ENCODE measurements at regions not wholly inside any gene's neighbourhood (a gene's known extent, or its start where the extent isn't known, plus 50 kb on each side); places are given as distances from the start of the nearest gene placed in this dataset.
"Not testable (repeated sequence)": the region's sequence is repeated elsewhere in the genome, so short reads cannot be mapped to it uniquely, and the experiment has no call there.

- Histone ChIP-seq H3K27ac (no peak overlapping the region), H3K4me3 (no peak overlapping the region)
Observed at GRCh38 chr18:54662986-54663385, 71.9 kb downstream of the DYNAP start.

GRCh38 chr18:54669701-54670100 is 78.7 kb downstream of the DYNAP start:
- H3K27ac ChIP-seq, H3K4me3 ChIP-seq: not testable (repeated sequence)

DNA sequence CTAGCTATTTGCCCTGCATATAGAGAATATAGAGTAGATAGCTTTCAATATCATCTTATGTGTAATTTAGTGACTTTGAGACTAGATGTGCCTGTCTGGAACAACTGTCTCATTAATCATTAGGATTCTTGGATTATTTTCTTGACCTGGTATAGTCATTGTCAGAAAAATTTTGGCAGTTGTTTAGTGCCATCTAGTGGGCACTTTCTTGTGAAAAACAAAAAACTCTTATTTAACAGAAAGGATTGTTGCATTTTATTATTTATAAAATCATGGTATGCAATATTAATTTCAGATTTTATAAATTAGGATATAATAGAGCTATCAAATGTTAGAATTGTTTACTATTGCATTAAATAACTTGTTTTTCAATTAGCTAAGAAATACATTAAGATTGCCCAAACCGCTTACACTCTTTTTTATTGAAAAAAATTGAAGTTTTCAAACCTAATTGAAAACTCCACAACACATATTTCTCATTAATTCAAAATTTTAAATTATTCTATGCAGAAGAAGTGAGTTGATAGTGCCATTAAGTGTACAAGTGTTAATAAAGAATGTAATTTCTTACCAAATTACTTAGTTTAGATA is 80.3 kb downstream of the DYNAP start:
- no peak overlapping the region for H3K4me3 ChIP-seq
- H3K27ac ChIP-seq, result no peak overlapping the region

DNA sequence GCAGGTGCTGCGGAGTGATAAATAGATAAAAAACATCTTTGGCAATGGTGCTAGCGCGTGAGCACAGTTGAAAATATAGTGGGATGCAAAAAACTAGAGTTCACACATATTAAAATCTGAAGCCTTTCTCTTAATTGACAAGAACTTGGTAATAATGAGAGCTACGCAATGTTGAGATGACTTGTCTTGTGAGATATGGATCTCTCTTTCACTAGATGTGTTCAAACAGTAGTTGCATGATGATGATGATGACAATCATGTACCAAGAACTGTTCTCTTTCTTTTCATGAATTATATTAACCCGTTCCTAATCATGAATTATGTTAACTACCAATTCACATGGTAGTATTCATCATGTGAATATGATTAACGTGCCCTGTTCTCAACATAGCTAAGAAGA is 81.1 kb downstream of the DYNAP start:
- Histone ChIP-seq H3K27ac (no peak overlapping the region), H3K4me3 (no peak overlapping the region)

DNA sequence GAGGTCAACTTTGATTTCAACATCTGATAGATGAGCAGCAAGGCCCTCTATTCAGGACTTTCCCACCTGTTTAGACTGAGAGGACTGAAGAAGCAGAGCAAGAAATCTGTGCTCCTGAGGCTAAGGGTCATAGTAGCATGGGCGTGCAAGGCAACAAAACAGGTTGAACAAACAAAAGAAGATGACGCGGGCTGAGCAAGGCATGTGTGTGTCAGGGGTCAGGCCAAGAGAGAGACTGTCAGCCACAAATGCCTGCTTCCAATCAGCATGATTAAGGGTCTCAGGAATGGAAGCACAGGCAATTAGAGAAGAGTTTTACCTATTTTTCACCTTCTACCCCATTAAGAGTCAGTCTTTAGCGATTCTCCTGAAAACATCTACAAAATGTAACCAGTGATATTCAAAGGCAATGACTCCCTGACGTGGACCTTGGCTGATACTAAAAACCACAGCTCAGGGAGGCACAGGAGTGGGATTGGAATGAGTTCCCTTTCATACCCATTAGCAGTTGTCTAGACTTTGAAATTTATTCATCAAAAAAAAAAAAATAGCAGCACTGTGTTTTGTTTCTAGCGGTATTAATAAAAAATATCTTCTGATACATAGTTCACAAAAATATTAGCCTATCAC is 81.9 kb downstream of the DYNAP start:
- no peak overlapping the region for H3K27ac ChIP-seq
- no peak overlapping the region for H3K4me3 ChIP-seq

GRCh38 chr18:54673936-54674335 is 82.9 kb downstream of the DYNAP start:
- Histone ChIP-seq H3K27ac (no peak overlapping the region), H3K4me3 (no peak overlapping the region)

DNA sequence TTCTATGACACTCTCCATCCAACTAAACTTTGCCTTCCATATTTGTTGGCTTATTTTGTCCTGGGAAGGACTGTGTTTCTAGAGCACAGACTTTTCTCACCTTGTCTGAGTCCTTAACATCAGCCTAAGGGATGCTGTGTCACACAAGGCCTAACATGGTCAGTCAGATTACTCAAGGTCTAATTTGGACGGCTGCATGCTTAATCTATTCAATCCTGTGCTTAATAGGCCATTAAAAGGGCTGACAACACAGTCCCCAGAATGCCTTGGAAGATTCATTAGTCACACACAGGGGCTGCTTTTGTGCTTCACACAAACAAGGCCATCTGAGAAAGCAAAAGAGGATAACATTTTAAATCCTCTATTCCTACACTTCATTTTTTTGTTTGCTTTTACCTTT is 84.0 kb downstream of the DYNAP start:
- Histone ChIP-seq H3K27ac (no peak overlapping the region), H3K4me3 (no peak overlapping the region)

- H3K4me3 ChIP-seq, result no peak overlapping the region
- H3K27ac ChIP-seq, result no peak overlapping the region
Observed at GRCh38 chr18:54679318-54680149, 88.5 kb downstream of the DYNAP start.

GRCh38 chr18:54684784-54685183 is 93.7 kb downstream of the DYNAP start:
- Histone ChIP-seq H3K27ac (no peak overlapping the region), H3K4me3 (no peak overlapping the region)

DNA sequence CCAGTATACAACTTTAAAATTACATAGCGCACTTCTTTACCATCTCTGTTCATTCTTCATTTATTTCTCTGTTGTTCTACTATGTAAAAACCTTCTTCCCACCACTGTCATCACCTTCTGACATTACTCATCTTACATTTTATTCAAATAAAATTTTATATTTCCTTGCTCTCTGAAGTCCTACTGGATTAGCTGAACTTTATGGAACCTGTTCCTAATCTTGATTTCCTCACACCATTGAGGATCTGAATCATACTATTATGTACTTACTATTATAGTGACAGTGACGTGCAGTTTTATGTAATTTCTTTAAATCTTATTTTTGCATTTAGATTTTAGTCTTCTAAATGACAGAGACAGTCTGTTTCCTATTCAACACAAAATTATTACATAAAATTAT is 98.3 kb downstream of the DYNAP start:
- no peak overlapping the region for H3K4me3 ChIP-seq
- H3K27ac ChIP-seq, result no peak overlapping the region

DNA sequence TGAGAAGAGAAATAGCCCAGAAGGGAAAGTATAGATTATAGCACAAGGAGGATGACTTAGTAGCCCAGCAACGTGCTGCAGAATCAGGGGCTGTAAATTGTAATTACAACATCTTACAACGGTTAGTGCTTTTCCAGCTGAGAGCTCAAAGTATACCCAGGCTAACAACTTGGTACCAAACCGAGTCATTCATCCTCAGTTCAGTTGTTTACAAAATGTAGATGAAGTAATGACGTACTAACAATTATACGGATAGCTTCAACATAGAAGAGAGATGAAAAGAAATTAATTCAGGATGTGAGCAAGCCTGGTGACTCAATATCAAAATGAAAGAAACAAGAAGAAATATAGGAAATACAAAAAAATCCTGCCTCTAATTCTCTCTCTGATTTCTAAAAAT is 99.2 kb downstream of the DYNAP start:
- Histone ChIP-seq H3K27ac (no peak overlapping the region), H3K4me3 (no peak overlapping the region)

DNA sequence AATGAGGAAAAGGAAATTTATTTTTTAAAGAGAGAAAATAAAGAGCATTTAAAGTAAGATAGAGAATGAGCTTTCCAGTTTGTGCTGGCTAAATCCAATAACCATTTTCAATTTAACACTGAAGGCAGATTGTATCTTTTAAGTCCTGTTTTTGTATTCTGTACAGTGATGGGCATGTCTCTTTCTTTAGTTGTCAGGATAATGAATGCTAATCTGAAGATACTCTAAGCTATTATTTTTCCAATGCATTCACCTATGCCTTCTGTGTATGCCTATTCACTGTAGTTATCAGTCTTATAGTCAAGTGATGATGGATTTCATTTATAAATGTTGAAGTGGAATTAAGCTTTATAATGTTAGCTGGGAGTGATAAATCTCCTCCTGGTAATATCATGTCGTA is 101.4 kb downstream of the DYNAP start:
- Histone ChIP-seq H3K4me3 (no peak overlapping the region), H3K27ac (no peak overlapping the region)

- no peak overlapping the region for H3K27ac ChIP-seq
- H3K4me3 ChIP-seq, result no peak overlapping the region
Observed at GRCh38 chr18:54696616-54697293, 105.7 kb downstream of the DYNAP start.

GRCh38 chr18:54700580-54700979 is 109.5 kb downstream of the DYNAP start:
- Histone ChIP-seq H3K4me3 (no peak overlapping the region), H3K27ac (no peak overlapping the region)

GRCh38 chr18:54702686-54703085 is 111.6 kb downstream of the DYNAP start:
- H3K27ac ChIP-seq, result no peak overlapping the region

DNA sequence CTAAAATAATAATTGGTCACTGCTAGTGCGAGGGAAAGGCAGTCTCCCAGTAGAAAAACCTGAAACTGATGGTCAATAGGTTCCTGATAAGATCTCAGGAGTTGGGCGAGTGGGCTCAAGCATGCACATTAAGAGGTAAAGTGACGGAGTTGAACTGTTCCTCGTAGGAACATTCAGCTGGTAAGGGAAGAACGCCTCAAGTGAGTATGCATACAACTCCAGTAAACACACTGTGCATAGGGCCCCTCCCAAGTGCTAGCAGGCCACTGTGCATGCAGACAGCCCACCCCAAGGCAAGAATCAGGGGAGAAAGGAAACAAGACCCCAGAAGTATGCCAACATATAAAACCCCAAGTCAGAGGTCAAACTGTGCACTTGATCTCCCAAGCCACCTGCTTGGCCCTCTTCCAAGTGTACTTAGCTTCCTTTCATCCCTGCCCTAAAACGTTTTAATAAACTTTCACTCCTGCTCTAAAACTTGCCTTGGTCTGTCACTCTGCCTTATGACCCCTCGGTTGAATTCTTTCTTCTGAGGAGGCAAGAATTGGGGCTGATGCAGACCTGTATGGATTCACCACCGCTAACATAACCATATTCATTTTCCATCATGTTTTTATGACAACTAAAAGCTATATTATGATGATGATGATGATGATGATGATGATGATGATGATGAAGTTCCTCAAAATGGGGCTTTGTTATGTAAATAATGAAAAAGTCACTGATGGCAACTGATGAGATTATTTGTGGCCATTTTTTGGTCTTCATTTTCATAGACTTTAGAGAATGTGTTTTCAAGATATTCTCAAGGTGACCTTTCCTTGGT is 118.0 kb upstream of the RAB27B start:
- no peak overlapping the region for H3K4me3 ChIP-seq
- no peak overlapping the region for H3K27ac ChIP-seq

More at GRCh38 chr18:54702686-54703085, 111.6 kb downstream of the DYNAP start:
- H3K4me3 ChIP-seq, result no peak overlapping the region

- Histone ChIP-seq H3K4me3 (no peak overlapping the region), H3K27ac (no peak overlapping the region)
Observed at GRCh38 chr18:54710900-54711281, 117.4 kb upstream of the RAB27B start.

DNA sequence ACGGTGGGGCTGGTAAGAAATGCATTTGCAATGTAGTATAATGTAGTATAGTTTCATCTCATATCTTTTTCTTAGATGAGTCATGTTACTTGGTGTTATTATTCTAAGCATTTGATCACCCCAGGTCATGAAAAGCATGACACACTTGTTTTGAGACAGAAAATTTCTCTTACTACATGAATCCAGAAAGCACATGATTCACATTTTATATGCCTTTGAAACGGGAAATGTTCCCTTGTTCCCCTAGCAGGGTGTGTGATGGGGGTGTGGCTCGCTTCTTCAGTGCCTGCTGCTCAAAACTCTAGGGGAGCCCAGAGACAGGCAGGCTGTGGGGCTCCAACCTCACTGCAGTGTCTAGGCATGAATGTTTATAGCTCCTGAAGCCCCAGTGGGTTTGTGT is 116.0 kb upstream of the RAB27B start:
- Histone ChIP-seq H3K27ac (no peak overlapping the region), H3K4me3 (no peak overlapping the region)

DNA sequence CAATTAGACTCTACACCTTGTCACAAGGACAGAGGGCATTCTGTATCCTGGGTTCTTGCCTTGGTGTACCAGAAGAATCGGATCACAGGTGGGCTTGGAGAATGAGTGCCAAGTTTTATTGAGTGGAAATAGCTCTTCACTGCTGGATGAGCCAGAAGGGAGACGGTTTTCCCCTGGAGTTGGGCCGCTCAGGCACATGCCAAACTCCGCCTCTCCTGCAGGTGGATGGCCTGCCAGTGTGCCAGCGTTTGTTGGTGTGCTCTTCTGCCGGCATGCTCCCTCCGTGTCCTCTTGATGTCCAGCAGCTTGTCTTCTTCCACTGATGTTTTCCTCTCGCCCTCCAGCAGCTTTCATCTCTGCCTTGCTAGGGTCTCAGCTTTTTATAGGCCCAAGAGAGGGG is 115.5 kb upstream of the RAB27B start:
- H3K4me3 ChIP-seq, result no peak overlapping the region
- no peak overlapping the region for H3K27ac ChIP-seq

DNA sequence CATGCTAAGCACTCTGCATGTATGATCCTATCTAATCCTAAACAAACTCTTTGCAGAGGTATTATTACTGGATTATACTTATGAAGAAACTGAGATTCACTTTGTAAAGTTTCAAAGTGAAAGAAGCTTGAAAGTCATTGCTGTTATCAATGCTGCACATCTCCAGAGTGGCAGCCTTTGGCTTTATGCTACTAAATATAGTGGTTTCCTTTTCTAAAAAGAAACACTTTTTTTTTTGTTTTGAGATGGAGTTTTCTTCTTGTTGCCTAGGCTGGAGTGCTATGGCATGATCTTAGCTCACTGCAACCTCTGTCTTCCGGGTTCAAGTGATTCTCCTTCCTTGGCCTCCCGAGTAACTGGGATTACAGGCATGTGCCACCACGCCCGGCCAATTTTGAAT is 114.9 kb upstream of the RAB27B start:
- H3K4me3 ChIP-seq, result no peak overlapping the region
- H3K27ac ChIP-seq, result no peak overlapping the region
